ENCODE measurements at regions not wholly inside any gene's neighbourhood (a gene's known extent, or its start where the extent isn't known, plus 50 kb on each side); places are given as distances from the start of the nearest gene placed in this dataset.

DNA sequence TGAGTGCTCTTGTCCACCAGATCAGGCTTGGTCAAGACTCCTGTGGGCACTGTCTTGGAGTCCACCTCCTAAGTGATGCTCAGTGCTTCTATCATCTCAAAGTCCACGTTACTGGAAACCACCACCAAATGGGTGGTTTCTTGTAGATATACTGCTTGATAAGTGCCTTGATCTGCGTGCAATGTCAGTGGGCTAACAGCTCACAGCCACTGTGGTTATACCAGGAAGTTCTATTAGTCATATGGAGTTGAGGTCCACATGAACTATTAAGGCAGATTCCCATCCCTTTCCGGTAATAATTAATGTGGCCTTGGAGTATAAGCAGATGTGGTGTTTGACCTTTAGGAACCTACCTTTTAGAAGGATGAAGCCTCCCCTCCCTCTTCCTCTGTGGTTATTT lies 161.9 kb downstream of the ZNF518B start:
- H3K4me3 Mint-ChIP-seq: no peak overlapping the region
- no peak overlapping the region for H3K27ac Mint-ChIP-seq
- intact Hi-C loops (cut with micrococcal nuclease): no loop called here
- H3K27me3 Mint-ChIP-seq (ENCODE audit: low read depth): no peaks in the 10 kb centered on the region
- CTCF ChIA-PET: interaction anchor here (1.5 kb wide), 1 partner anchor 130 kb away, joined by 3 read pairs; no protein-coding TSS in a partner anchor
- DNase-seq: no peak
- H3K36me3 Mint-ChIP-seq (ENCODE audit: low read depth): no peaks in the 10 kb centered on the region
- no peaks in the 10 kb centered on the region for H3K4me1 Mint-ChIP-seq (ENCODE audit: low read depth)
- H3K9me3 Mint-ChIP-seq: no peaks in the 10 kb centered on the region

DNA sequence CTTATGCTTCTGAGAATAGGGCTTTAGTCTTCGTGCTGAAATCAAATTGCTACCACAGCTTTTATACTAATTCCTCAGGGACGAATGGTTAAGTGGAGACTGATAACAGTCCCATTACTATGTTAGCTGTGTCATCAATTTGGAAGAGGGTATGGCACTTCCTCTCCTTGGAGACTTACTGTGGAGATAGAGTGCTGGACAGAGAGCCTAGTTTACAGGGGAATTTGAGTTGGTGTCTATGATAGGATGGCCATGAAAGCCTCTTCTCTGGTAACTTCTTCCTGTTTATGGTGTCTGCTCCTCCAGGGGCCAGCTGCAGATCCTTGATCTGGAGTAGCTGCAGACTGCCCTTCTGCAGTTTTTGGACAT lies 167.7 kb downstream of the ZNF518B start:
- Mint-ChIP-seq H3K4me3 (no peak overlapping the region), H3K4me1 (ENCODE audit: low read depth) (no peaks in the 10 kb centered on the region), H3K36me3 (ENCODE audit: low read depth) (no peaks in the 10 kb centered on the region), H3K27me3 (ENCODE audit: low read depth) (no peaks in the 10 kb centered on the region), H3K27ac (no peak overlapping the region), H3K9me3 (no peaks in the 10 kb centered on the region)
- no peak for DNase-seq
- CTCF ChIA-PET: no interaction called here
- intact Hi-C loops (cut with micrococcal nuclease): no loop called here

GRCh38 chr4:10288830-10289537 lies 168.2 kb downstream of the ZNF518B start:
- Mint-ChIP-seq H3K4me1 (ENCODE audit: low read depth) (no peaks in the 10 kb centered on the region), H3K27ac (no peak overlapping the region), H3K27me3 (ENCODE audit: low read depth) (no peaks in the 10 kb centered on the region), H3K36me3 (ENCODE audit: low read depth) (no peaks in the 10 kb centered on the region), H3K9me3 (no peaks in the 10 kb centered on the region), H3K4me3 (no peak overlapping the region)
- DNase-seq: no peak
- CTCF ChIA-PET: no interaction called here
- intact Hi-C loops (cut with micrococcal nuclease): no loop called here

DNA sequence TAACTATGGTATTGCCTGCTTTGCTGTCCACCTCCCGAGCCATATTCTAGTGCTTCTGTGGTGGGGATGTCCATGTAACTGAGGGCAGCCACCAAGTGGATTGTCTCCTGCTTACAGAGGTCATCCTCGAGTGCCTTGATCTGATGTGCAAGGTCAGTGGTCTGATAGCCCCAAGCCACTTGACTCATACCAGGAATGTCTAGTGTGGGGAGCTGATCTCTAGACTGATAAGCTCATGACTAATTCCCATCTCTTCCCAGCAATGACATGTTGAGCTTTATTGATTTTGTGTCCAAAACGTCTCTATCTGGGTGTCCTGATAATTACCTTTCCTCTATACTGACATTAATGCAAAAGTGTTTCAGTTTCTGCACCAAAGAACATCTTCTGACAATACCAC lies 168.4 kb upstream of the WDR1 start:
- no peak overlapping the region for H3K27ac Mint-ChIP-seq
- no peak for DNase-seq
- CTCF ChIA-PET: interaction anchor here (1.2 kb wide), 1 partner anchor 31 kb away, joined by 6 read pairs; no protein-coding TSS in a partner anchor
- intact Hi-C loops (cut with micrococcal nuclease): no loop called here
- H3K9me3 Mint-ChIP-seq: no peaks in the 10 kb centered on the region
- no peaks in the 10 kb centered on the region for H3K4me1 Mint-ChIP-seq (ENCODE audit: low read depth)
- H3K27me3 Mint-ChIP-seq (ENCODE audit: low read depth): no peaks in the 10 kb centered on the region
- H3K36me3 Mint-ChIP-seq (ENCODE audit: low read depth): no peaks in the 10 kb centered on the region
- no peak overlapping the region for H3K4me3 Mint-ChIP-seq

- Mint-ChIP-seq H3K4me1 (ENCODE audit: low read depth) (no peaks in the 10 kb centered on the region), H3K27ac (no peak overlapping the region), H3K36me3 (ENCODE audit: low read depth) (no peaks in the 10 kb centered on the region), H3K4me3 (no peak overlapping the region), H3K9me3 (no peaks in the 10 kb centered on the region), H3K27me3 (ENCODE audit: low read depth) (no peaks in the 10 kb centered on the region)
- CTCF ChIA-PET: no interaction called here
- DNase-seq: no peak
- intact Hi-C loops (cut with micrococcal nuclease): no loop called here
These were observed 167.2 kb upstream of the WDR1 start for GRCh38 chr4:10283761-10284160.

DNA sequence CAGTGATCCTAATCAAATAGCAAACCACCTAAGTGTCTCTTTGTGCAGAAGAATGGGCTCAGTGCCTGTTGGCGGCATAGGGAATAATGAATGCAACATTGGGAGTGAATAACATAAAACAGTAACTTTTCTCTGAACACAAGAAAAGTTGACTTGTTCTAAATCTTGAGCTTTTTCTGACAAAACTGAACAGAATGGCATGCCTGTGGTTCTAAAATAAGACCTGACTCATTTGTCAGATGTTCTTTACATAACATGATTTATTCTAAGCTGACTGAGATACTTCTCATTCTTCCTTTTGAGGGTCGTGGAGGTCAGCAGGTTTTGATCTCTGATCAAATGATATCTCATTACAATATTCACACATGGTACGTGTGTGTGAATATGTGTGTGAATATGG lies 165.4 kb upstream of the WDR1 start:
- H3K4me3 Mint-ChIP-seq: no peak overlapping the region
- H3K27ac Mint-ChIP-seq: no peak overlapping the region
- H3K36me3 Mint-ChIP-seq (ENCODE audit: low read depth): no peaks in the 10 kb centered on the region
- no peaks in the 10 kb centered on the region for H3K4me1 Mint-ChIP-seq (ENCODE audit: low read depth)
- CTCF ChIA-PET: interaction anchor here (0.6 kb wide), 1 partner anchor 228 kb away, joined by 3 read pairs; no protein-coding TSS in a partner anchor
- no peaks in the 10 kb centered on the region for H3K27me3 Mint-ChIP-seq (ENCODE audit: low read depth)
- intact Hi-C loops (cut with micrococcal nuclease): no loop called here
- no peaks in the 10 kb centered on the region for H3K9me3 Mint-ChIP-seq
- DNase-seq: no peak

DNA sequence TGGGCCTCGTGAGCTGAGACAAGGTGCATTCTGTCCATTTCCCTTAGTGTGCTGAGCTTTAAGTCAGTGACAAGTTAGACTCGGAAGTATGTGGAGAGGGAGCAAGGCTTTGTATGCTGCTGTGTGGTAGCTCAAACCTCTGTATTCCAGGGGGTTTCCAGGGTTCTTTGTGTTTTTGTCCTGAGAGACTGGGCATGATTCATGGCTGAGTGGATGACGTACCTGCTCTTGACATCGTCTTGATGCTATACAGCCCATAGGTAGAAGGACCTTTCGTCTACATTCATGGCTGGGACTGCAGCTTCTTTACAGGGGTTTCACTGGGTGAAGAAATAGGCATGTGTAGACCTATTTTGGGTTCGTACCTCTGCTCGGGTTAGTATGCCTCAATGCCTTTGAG lies 162.7 kb upstream of the WDR1 start:
- H3K4me1 Mint-ChIP-seq (ENCODE audit: low read depth): no peaks in the 10 kb centered on the region
- no peaks in the 10 kb centered on the region for H3K36me3 Mint-ChIP-seq (ENCODE audit: low read depth)
- no peak overlapping the region for H3K27ac Mint-ChIP-seq
- no peak for DNase-seq
- intact Hi-C loops (cut with micrococcal nuclease): no loop called here
- H3K27me3 Mint-ChIP-seq (ENCODE audit: low read depth): no peaks in the 10 kb centered on the region
- CTCF ChIA-PET: interaction anchor here (1.1 kb wide), 2 partner anchors 21 to 124 kb away, joined by 3 read pairs; no protein-coding TSS in a partner anchor
- no peaks in the 10 kb centered on the region for H3K9me3 Mint-ChIP-seq
- H3K4me3 Mint-ChIP-seq: no peak overlapping the region

- H3K4me1 Mint-ChIP-seq (ENCODE audit: low read depth): peaks cover 3% of the 10 kb centered on the region
- no peak for DNase-seq
- no peak overlapping the region for H3K27ac Mint-ChIP-seq
- H3K4me3 Mint-ChIP-seq: no peak overlapping the region
- no peaks in the 10 kb centered on the region for H3K36me3 Mint-ChIP-seq (ENCODE audit: low read depth)
- H3K9me3 Mint-ChIP-seq: no peaks in the 10 kb centered on the region
- intact Hi-C loops (cut with micrococcal nuclease): no loop called here
- CTCF ChIA-PET: no interaction called here
- no peaks in the 10 kb centered on the region for H3K27me3 Mint-ChIP-seq (ENCODE audit: low read depth)
These were observed 161.5 kb upstream of the WDR1 start for GRCh38 chr4:10278071-10278470.

- intact Hi-C loops (cut with micrococcal nuclease): no loop called here
- Mint-ChIP-seq H3K27me3 (ENCODE audit: low read depth) (no peaks in the 10 kb centered on the region), H3K27ac (no peak overlapping the region), H3K4me3 (no peak overlapping the region), H3K9me3 (no peaks in the 10 kb centered on the region), H3K4me1 (ENCODE audit: low read depth) (peaks cover 5% of the 10 kb centered on the region), H3K36me3 (ENCODE audit: low read depth) (no peaks in the 10 kb centered on the region)
- no peak for DNase-seq
- CTCF ChIA-PET: no interaction called here
These were observed 159.6 kb upstream of the WDR1 start for GRCh38 chr4:10276152-10276551.

- Mint-ChIP-seq H3K27ac (no peak overlapping the region), H3K36me3 (ENCODE audit: low read depth) (no peaks in the 10 kb centered on the region)
- CTCF ChIA-PET: no interaction called here
These were observed 159.1 kb upstream of the WDR1 start for GRCh38 chr4:10275696-10276095.

GRCh38 chr4:10273030-10273429 lies 156.4 kb upstream of the WDR1 start:
- intact Hi-C loops (cut with micrococcal nuclease): no loop called here
- Mint-ChIP-seq H3K9me3 (no peaks in the 10 kb centered on the region), H3K36me3 (ENCODE audit: low read depth) (no peaks in the 10 kb centered on the region), H3K4me3 (no peak overlapping the region), H3K4me1 (ENCODE audit: low read depth) (peaks cover 5% of the 10 kb centered on the region), H3K27ac (no peak overlapping the region), H3K27me3 (ENCODE audit: low read depth) (no peaks in the 10 kb centered on the region)
- CTCF ChIA-PET: no interaction called here
- DNase-seq: no peak

More at GRCh38 chr4:10275696-10276095, 159.1 kb upstream of the WDR1 start:
- Mint-ChIP-seq H3K9me3 (no peaks in the 10 kb centered on the region), H3K4me3 (no peak overlapping the region), H3K27me3 (ENCODE audit: low read depth) (no peaks in the 10 kb centered on the region), H3K4me1 (ENCODE audit: low read depth) (peaks cover 5% of the 10 kb centered on the region)
- intact Hi-C loops (cut with micrococcal nuclease): no loop called here
- DNase-seq: no peak

DNA sequence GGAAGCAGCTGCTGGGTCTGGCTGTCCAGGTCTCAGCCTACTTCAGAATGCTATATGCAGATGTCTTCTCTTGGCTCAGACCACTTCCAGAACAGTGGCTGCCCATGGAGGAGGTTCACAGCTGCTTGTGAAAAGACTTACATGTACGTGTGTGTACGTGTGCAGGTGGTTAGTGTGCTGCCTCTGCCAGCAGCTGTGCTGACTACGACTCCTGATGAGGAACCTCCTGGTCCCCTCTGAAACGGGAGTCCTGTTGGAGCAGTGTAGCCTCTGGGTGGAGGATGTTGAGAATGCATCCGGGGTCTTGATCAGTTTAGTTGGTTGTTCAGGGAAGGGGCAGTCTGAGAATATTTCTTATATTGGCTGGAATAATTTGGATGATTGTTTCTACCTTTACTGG lies 155.9 kb upstream of the WDR1 start:
- no peak overlapping the region for H3K4me3 Mint-ChIP-seq
- intact Hi-C loops (cut with micrococcal nuclease): no loop called here
- no peaks in the 10 kb centered on the region for H3K27me3 Mint-ChIP-seq (ENCODE audit: low read depth)

DNA sequence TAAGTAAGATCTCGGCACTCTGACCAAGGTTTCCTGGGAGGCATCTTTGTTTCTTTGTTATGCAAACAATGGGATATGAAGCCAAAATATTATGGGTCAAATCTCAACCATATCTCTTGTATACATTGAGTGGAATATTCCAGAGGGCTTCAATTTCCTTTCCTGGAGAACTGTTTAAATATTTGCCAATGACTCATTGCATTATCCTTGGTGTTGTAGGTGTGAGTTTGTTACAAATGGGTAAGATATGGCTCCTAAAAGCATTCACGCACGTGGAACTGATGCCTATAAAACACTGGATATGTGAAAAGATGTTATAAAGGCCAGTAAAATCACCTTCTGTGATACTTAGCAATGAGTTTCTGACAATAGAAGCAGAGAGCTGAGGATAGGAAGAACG lies 150.5 kb upstream of the WDR1 start:
- no peak for DNase-seq
- Mint-ChIP-seq H3K4me1 (ENCODE audit: low read depth) (no peaks in the 10 kb centered on the region), H3K4me3 (no peak overlapping the region), H3K36me3 (ENCODE audit: low read depth) (no peaks in the 10 kb centered on the region), H3K27ac (no peak overlapping the region), H3K9me3 (no peaks in the 10 kb centered on the region), H3K27me3 (ENCODE audit: low read depth) (no peaks in the 10 kb centered on the region)
- CTCF ChIA-PET: no interaction called here
- intact Hi-C loops (cut with micrococcal nuclease): no loop called here

More for the DNA sequence above, 155.9 kb upstream of the WDR1 start:
- CTCF ChIA-PET: no interaction called here
- Mint-ChIP-seq H3K9me3 (no peaks in the 10 kb centered on the region), H3K36me3 (ENCODE audit: low read depth) (no peaks in the 10 kb centered on the region), H3K4me1 (ENCODE audit: low read depth) (peaks cover 5% of the 10 kb centered on the region), H3K27ac (no peak overlapping the region)
- DNase-seq: no peak
